WTC11 (cell line): ENCODE measurements at regions not wholly inside any gene's neighbourhood (a gene's known extent, or its start where the extent isn't known, plus 50 kb on each side); places are given as distances from the start of the nearest gene placed in this dataset.

Source experiments
- ATAC-seq: fragments of 200-7000 bp; cut with Tn5 transposase; 2 replicates; pipeline ENCODE4 v1.10.0; 2021; ENCODE audit warnings: mild to moderate bottlenecking, moderate library complexity
- CTCF ChIA-PET: fragments of 300-600 bp; sonication (Branson Sonifier 250); formaldehyde crosslinking; loops from one replicate; lab custom pipeline; 2021; ENCODE audit warnings: antibody characterized with exemption; lab: Charles Lee
- POLR2A ChIA-PET: fragments of 350-600 bp; sonication (Branson Sonifier 250); formaldehyde crosslinking; loops from one replicate; lab custom pipeline; 2021; ENCODE audit warnings: antibody characterized with exemption; lab: Charles Lee
- DNase-seq: peaks from one replicate; pipeline ENCODE4 v3.0.0; 2021; ENCODE audit warnings: low spot score
- H3K27ac Mint-ChIP-seq: 2 replicates; pipeline ENCODE4 v1.8.0; 2021; ENCODE audit warnings: mixed read lengths
- H3K27me3 Mint-ChIP-seq: 2 replicates; pipeline ENCODE4 v1.8.0; 2021; ENCODE audit warnings: low read depth, mild to moderate bottlenecking, moderate library complexity, mixed read lengths
- H3K36me3 Mint-ChIP-seq: 2 replicates; pipeline ENCODE4 v1.8.0; 2021; ENCODE audit warnings: mixed read lengths
- H3K4me1 Mint-ChIP-seq: 2 replicates; pipeline ENCODE4 v1.8.0; 2022; ENCODE audit warnings: mixed read lengths
- H3K4me3 Mint-ChIP-seq: 2 replicates; pipeline ENCODE4 v1.8.0; 2021; ENCODE audit warnings: mild to moderate bottlenecking, moderate library complexity, mixed read lengths
- H3K9me3 Mint-ChIP-seq: 2 replicates; pipeline ENCODE4 v1.8.0; 2021; ENCODE audit warnings: mixed read lengths
- CREM ChIP-seq: sonication (generic); formaldehyde crosslinking; IDR thresholded peaks from 2 replicates; pipeline ENCODE4 v1.8.1; 2022; ENCODE audit warnings: mild to moderate bottlenecking, missing genetic modification reagents, moderate library complexity
- FOXP1 ChIP-seq: sonication (generic); formaldehyde crosslinking; IDR thresholded peaks from 2 replicates; pipeline ENCODE4 v1.8.0; 2022; ENCODE audit warnings: missing genetic modification reagents, mild to moderate bottlenecking, moderate library complexity, borderline replicate concordance
- NFE2L1 ChIP-seq: sonication (generic); formaldehyde crosslinking; IDR thresholded peaks from 2 replicates; pipeline ENCODE4 v1.8.1; 2023; ENCODE audit warnings: missing genetic modification reagents
- NR2C2 ChIP-seq: sonication (generic); formaldehyde crosslinking; IDR thresholded peaks from 2 replicates; pipeline ENCODE4 v1.8.0; 2022; ENCODE audit warnings: mild to moderate bottlenecking, missing genetic modification reagents
- PRDM15 ChIP-seq: sonication (generic); formaldehyde crosslinking; IDR thresholded peaks from 2 replicates; pipeline ENCODE4 v1.8.0; 2022; ENCODE audit warnings: missing genetic modification reagents
- PRRX2 ChIP-seq: fragments of 250-450 bp; sonication (Bioruptor Pico); IDR thresholded peaks from 2 replicates; pipeline ENCODE4 v1.8.0; 2021; ENCODE audit warnings: mild to moderate bottlenecking
- RORB ChIP-seq: fragments of 250-450 bp; sonication (Bioruptor Pico); IDR thresholded peaks from 2 replicates; pipeline ENCODE4 v1.9.0; 2021; ENCODE audit warnings: mild to moderate bottlenecking
- SMAD3 ChIP-seq: sonication (generic); formaldehyde crosslinking; IDR thresholded peaks from 2 replicates; pipeline ENCODE4 v1.8.0; 2022; ENCODE audit warnings: missing genetic modification reagents, mild to moderate bottlenecking, borderline replicate concordance
- SOX15 ChIP-seq: fragments of 250-450 bp; sonication (Bioruptor Pico); IDR thresholded peaks from 2 replicates; pipeline ENCODE4 v1.9.0; 2021; ENCODE audit warnings: mild to moderate bottlenecking
- TEAD4 ChIP-seq: sonication (generic); formaldehyde crosslinking; IDR thresholded peaks from 2 replicates; pipeline ENCODE4 v1.8.0; 2022; ENCODE audit warnings: mild to moderate bottlenecking, missing genetic modification reagents
- ZNF281 ChIP-seq: sonication (generic); formaldehyde crosslinking; IDR thresholded peaks from 2 replicates; pipeline ENCODE4 v1.8.0; 2023; ENCODE audit warnings: mild to moderate bottlenecking, missing genetic modification reagents
- ZNF512 ChIP-seq: sonication (generic); formaldehyde crosslinking; IDR thresholded peaks from 2 replicates; pipeline ENCODE4 v1.8.1; 2022; ENCODE audit warnings: missing genetic modification reagents, borderline replicate concordance
- ZNF532 ChIP-seq: fragments of 250-450 bp; sonication (Bioruptor Pico); IDR thresholded peaks from 2 replicates; pipeline ENCODE4 v1.9.0; 2021; ENCODE audit warnings: mild to moderate bottlenecking, borderline replicate concordance
- TF ChIP-seq, protein P1 (sequence below): fragments of 250-450 bp; sonication (Bioruptor Pico); conservative IDR thresholded peaks from 2 replicates; pipeline ENCODE4 v1.9.0; 2021; ENCODE audit warnings: mild to moderate bottlenecking

DNA sequence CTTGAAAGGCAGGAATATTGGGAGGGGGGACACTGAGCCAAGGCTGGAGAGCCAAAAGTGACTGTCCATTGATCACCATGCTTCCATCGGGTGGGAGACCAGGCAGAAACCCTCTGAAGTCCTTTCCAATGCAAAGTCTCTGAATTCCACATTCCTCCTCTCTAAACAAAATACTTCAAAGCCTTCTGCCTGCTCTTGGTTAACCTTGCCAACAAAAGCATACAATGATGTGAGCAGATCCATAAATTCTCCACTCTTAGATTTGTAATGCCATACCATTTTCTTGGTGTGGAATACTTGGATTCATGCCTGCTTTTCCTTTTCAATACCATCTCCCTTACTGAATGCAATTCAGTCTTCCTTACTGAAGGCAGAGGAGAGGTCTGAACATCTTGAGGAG lies 74.1 kb upstream of the FAM9B start:
- Mint-ChIP-seq H3K4me3 (no peak overlapping the region), H3K27ac (no peak overlapping the region), H3K36me3 (no peaks in the 10 kb centered on the region), H3K27me3 (no peaks in the 10 kb centered on the region), H3K9me3 (peaks cover 4% of the 10 kb centered on the region; the same call in 1 of the 2 replicates), H3K4me1 (no peaks in the 10 kb centered on the region)
- ChIA-PET CTCF (no interaction called here), POLR2A (no interaction called here)
- ATAC-seq (no peak), DNase-seq (no peak)
- TF ChIP-seq ZNF512 (no peak), NFE2L1 (no peak), SMAD3 (no peak), SOX15 (CRISPR knock-in tag) (no peak), PRDM15 (CRISPR knock-in tag) (no peak), CREM (no peak), ZNF281 (no peak), FOXP1 (CRISPR knock-in tag) (no peak), NR2C2 (no peak), PRRX2 (CRISPR knock-in tag) (no peak), TEAD4 (CRISPR knock-in tag) (no peak), RORB (no peak), ZNF532 (CRISPR knock-in tag) (no peak)
- TF ChIP-seq, protein P1, sequence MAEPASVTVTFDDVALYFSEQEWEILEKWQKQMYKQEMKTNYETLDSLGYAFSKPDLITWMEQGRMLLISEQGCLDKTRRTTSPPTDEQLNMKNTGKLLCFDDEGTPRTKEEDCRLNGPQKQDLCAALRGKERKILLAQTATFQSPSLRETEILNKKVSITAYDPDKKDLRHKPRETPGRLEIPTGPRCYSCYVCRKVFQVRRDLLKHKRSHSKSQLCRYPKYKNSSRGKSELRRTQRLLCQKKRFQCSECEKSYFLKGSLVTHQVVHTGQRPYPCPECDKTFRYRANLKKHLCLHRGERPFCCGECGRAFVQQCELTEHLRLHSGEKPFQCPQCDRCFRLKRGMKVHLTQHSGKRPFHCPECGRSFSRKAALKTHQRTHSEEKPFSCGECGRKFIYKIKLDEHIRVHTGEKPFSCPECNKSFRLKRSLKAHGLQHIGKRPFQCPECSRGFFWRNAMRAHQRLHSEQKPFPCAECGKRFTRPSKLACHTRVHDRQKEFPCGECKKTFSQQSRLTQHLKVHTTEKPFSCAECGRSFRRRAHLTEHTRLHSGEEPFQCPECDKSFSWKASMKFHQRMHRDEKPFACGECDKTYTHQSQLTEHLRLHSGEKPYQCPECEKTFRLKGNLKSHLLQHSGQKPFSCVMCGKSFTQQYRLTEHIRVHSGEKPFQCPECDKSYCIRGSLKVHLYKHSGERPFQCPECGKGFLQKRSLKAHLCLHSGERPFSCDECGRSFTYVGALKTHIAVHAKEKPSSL (CRISPR knock-in tag) = no peak
